ENCODE measurements at regions not wholly inside any gene's neighbourhood (a gene's known extent, or its start where the extent isn't known, plus 50 kb on each side); places are given as distances from the start of the nearest gene placed in this dataset.

DNA sequence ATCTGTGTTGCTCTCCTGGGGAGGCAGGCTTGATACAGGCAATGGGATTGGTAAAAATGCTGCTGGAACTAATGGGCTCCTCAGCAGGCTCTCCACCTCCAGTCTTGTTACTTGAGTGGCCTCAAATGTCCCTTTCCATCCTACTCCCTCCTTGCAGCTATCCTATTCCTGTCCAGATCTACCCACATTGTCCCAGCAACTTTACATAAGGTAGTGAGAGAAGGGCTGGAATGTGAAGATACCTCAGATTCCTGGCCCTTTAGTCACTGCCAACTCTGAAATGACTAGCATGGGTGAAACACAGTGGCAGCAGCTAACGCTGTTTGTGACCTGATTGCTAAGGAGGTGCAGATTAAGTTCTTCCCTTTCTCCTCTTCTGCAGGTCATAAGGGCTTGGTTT is 210.1 kb upstream of the HS3ST4 start:
- TF ChIP-seq POLR2A (IDR thresholded peaks at IDR 0.05; ENCODE audit: low read depth, low read length), result no peak
- TF ChIP-seq POLR2AphosphoS5 (IDR thresholded peaks at IDR 0.05; ENCODE audit: low read depth, low read length), result no peak
- TF ChIP-seq TAF1 (IDR thresholded peaks at IDR 0.05; ENCODE audit: borderline replicate concordance, low read depth, low read length), result no peak
